Endothelial cell of umbilical vein (primary cell): ENCODE measurements at regions not wholly inside any gene's neighbourhood (a gene's known extent, or its start where the extent isn't known, plus 50 kb on each side); places are given as distances from the start of the nearest gene placed in this dataset.

Experiments used
- BruUV-seq: library from RNA; stranded (reverse); fragments of 400-500 nt; replicated peaks from 2 replicates; lab custom pipeline; 2021; lab: Mats Ljungman, UMichigan
- CTCF ChIA-PET: fragments of 300-600, 350-600 bp; sonication (Branson Sonifier 250); formaldehyde crosslinking; loops from one replicate; lab custom pipeline; 2021; ENCODE audit warnings: antibody characterized with exemption, inconsistent platforms; lab: Charles Lee
- POLR2A ChIA-PET: fragments of 300-600, 350-600 bp; sonication (Branson Sonifier 250); formaldehyde crosslinking; loops from one replicate; lab custom pipeline; 2021; ENCODE audit warnings: antibody characterized with exemption, inconsistent platforms; lab: Charles Lee
- DNase-seq: peaks from one replicate; pipeline ENCODE4 v3.0.0-alpha.2; 2011; ENCODE audit warnings: low read depth, low spot score
- FAIRE-seq: peaks from 2 replicates; lab custom pipeline; 2011; peaks lifted over from hg19 to GRCh38; lab: Jason Lieb, UNC
- H2AFZ ChIP-seq: 2 replicates; pipeline ENCODE4 v1.6.0; 2012; ENCODE audit warnings: low read depth, low read length, control low read depth, inconsistent platforms
- H3K27ac ChIP-seq: 2 replicates; pipeline ENCODE4 v1.5.1; 2011; ENCODE audit warnings: low read depth, mild to moderate bottlenecking, control low read depth, low read length, moderate library complexity; ENCODE audit not compliant: insufficient read depth
- H3K27me3 ChIP-seq, 2 experiments: 2 replicates each; pipeline versions ENCODE4 v1.6.0 to v1.6.1; 2011; ENCODE audit warnings: low read length in 2 of 2, mixed read lengths in 1 of 2; ENCODE audit not compliant: control insufficient read depth in 2 of 2, insufficient read depth in 2 of 2
- H3K36me3 ChIP-seq, 2 experiments: 2 replicates in 1 of 2; 3 replicates in 1 of 2; pipeline ENCODE4 v1.5.1; 2011; ENCODE audit warnings: low read length in 2 of 2, mild to moderate bottlenecking in 1 of 2, moderate library complexity in 1 of 2; ENCODE audit not compliant: control insufficient read depth in 2 of 2, insufficient read depth in 2 of 2; ENCODE audit errors: extremely low read depth in 1 of 2
- H3K4me1 ChIP-seq: 3 replicates; pipeline ENCODE4 v1.5.1; 2011; ENCODE audit warnings: mild to moderate bottlenecking, low read length; ENCODE audit not compliant: control insufficient read depth, insufficient read depth; ENCODE audit errors: extremely low read depth
- H3K4me2 ChIP-seq: 2 replicates; pipeline ENCODE4 v1.6.1; 2011; ENCODE audit warnings: low read length, control low read depth, mixed read lengths; ENCODE audit not compliant: insufficient read depth
- H3K4me3 ChIP-seq, 3 experiments: fragments of 200-600 bp in 1 of 3; sonication (generic), shearing (Covaris generic) in 1 of 3; replicated peaks in 1 of 3; 2 replicates each; pipeline ENCODE4 v1.5.1; 2011 to 2016; ENCODE audit warnings: control low read depth in 3 of 3, low read length in 3 of 3, mild to moderate bottlenecking in 2 of 3, inconsistent platforms in 1 of 3, low read depth in 1 of 3, moderate library complexity in 1 of 3; ENCODE audit not compliant: insufficient read depth in 1 of 3
- H3K79me2 ChIP-seq: 2 replicates; pipeline ENCODE4 v1.6.0; 2012; ENCODE audit warnings: low read length, inconsistent platforms; ENCODE audit not compliant: control insufficient read depth, insufficient read depth
- H3K9ac ChIP-seq: replicated peaks from 2 replicates; pipeline ENCODE3; 2011; ENCODE audit warnings: low read length, control low read depth; ENCODE audit not compliant: insufficient read depth; ENCODE audit errors: extremely low read depth
- H3K9me1 ChIP-seq: replicated peaks from 3 replicates; pipeline ENCODE4 v1.6.0; 2011; ENCODE audit warnings: mild to moderate bottlenecking, low read length; ENCODE audit not compliant: control insufficient read depth, insufficient read depth; ENCODE audit errors: extremely low read depth
- H3K9me3 ChIP-seq: replicated peaks from 2 replicates; pipeline ENCODE4 v1.5.1; 2012; ENCODE audit warnings: low read length, inconsistent platforms; ENCODE audit not compliant: control insufficient read depth, insufficient read depth
- H4K20me1 ChIP-seq: replicated peaks from 2 replicates; pipeline ENCODE3; 2011; ENCODE audit warnings: mild to moderate bottlenecking, low read length; ENCODE audit not compliant: control insufficient read depth, insufficient read depth; ENCODE audit errors: extremely low read depth
- EZH2 ChIP-seq: IDR thresholded peaks from 2 replicates; pipeline ENCODE4 v1.6.1; 2012; ENCODE audit warnings: borderline replicate concordance, low read depth, mild to moderate bottlenecking, moderate library complexity, low read length, inconsistent platforms; ENCODE audit not compliant: severe bottlenecking
- FOS ChIP-seq: IDR thresholded peaks from 2 replicates; pipeline ENCODE4 v1.6.1; 2011; ENCODE audit warnings: mild to moderate bottlenecking, low read length, moderate library complexity, borderline replicate concordance; ENCODE audit not compliant: insufficient read depth
- GATA2 ChIP-seq: IDR thresholded peaks from 2 replicates; pipeline ENCODE4 v1.7.0; 2011; ENCODE audit warnings: low read depth, mild to moderate bottlenecking, moderate library complexity, mixed read lengths, low read length; ENCODE audit not compliant: insufficient read length, insufficient read depth
- JUN ChIP-seq: IDR thresholded peaks from 2 replicates; pipeline ENCODE4 v1.6.1; 2011; ENCODE audit warnings: borderline replicate concordance, low read depth; ENCODE audit not compliant: insufficient read length, insufficient read depth
- MYC ChIP-seq: IDR thresholded peaks from one replicate; pipeline ENCODE4 v1.6.1; 2011; ENCODE audit warnings: mild to moderate bottlenecking, low read depth, low read length
- POLR2A ChIP-seq: IDR thresholded peaks from 2 replicates; pipeline ENCODE4 v1.6.1; 2012; ENCODE audit warnings: low read depth, mild to moderate bottlenecking, control low read depth, low read length
- POLR2AphosphoS5 ChIP-seq: IDR thresholded peaks from 2 replicates; pipeline ENCODE4 v1.6.1; 2012; ENCODE audit warnings: low read depth, mild to moderate bottlenecking, control low read depth, low read length, moderate library complexity; ENCODE audit not compliant: insufficient read depth
- dilution Hi-C: fragments of 300-500 bp; cut with MboI; formaldehyde crosslinking; loops from one replicate; pipeline ENCODE4 v1.15.0; 2019; ENCODE audit warnings: low sequenced_read_pairs; ENCODE audit not compliant: extremely low pct_ligation_motif_present
- intact Hi-C: fragments of 100-400 bp; cut with micrococcal nuclease; formaldehyde crosslinking; loops from one replicate; pipeline ENCODE4 v1.10.0; 2022
- TF ChIP-seq, protein P1 (sequence below), 2 donors: IDR thresholded peaks; 1 replicate in 1 of 2; 2 replicates in 1 of 2; pipeline ENCODE4 v1.5.1; 2011; ENCODE audit warnings: low read length in 2 of 2, mild to moderate bottlenecking in 2 of 2, moderate library complexity in 2 of 2, control low read depth in 1 of 2, inconsistent platforms in 1 of 2, low read depth in 1 of 2; ENCODE audit not compliant: insufficient read depth in 1 of 2; ENCODE audit errors: extremely low read depth in 1 of 2
- TF ChIP-seq, protein P2 (sequence below): IDR thresholded peaks from 2 replicates; pipeline ENCODE4 v1.6.1; 2011; ENCODE audit not compliant: insufficient read depth, insufficient read length

DNA sequence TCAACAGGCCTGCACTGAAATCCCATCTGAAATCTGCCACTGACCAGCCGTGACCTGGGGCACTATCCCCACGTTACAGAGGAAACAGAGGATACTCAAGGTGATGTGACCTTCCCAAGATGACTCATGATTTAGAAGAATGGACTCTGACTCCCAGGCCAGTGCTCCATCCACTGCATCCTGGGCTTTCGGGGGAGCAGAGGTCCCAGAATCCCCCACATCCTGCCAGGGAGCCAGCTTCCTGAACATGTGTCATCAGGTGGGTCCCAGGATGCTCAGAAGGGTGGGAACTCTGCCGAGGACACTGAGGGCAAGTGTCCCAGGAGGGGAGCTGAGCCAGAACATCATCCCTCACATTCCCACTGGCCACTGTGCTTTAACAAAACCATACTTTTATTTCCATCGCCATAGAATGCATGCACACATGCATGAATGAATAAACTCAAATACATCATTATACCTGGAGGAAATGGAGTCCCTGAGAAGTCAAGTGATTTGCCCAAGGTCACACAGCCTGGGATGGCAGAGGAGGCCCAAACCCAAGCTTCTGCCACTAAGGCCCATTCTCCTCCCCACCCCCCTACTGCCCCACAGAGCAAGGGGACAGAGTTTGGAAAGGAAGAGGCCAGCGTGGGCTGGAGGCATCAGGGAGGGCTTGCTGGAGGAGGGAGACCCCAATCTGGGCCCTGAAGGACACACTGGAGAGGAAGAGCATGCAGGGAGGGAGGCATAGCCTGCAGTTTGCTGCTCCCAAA lies 189.4 kb downstream of the MATN1 start:
- no TSS peak for BruUV-seq
- Histone ChIP-seq H4K20me1 (no peaks in the 10 kb centered on the region), H3K9me1 (no peaks in the 10 kb centered on the region), H2AFZ (no peak overlapping the region), H3K27ac (no peak overlapping the region), H3K27me3 (no peaks in the 10 kb centered on the region), H3K36me3 (no peaks in the 10 kb centered on the region), H3K4me1 (no peaks in the 10 kb centered on the region), H3K4me3 (no peak overlapping the region), H3K9ac (no peak overlapping the region), H3K9me3 (no peaks in the 10 kb centered on the region), H3K4me2 (no peak overlapping the region), H3K79me2 (no peaks in the 10 kb centered on the region)
- FAIRE-seq (no peak), DNase-seq (no peak)
- ChIA-PET POLR2A (no interaction called here), CTCF (interaction anchor here (0.6 kb wide), 1 partner anchor 116 kb away, joined by 3 read pairs; no protein-coding TSS in a partner anchor)
- dilution Hi-C loops, result no loop called here
- no peak for TF ChIP-seq FOS
- TF ChIP-seq POLR2AphosphoS5, result no peak
- TF ChIP-seq, protein P1, sequence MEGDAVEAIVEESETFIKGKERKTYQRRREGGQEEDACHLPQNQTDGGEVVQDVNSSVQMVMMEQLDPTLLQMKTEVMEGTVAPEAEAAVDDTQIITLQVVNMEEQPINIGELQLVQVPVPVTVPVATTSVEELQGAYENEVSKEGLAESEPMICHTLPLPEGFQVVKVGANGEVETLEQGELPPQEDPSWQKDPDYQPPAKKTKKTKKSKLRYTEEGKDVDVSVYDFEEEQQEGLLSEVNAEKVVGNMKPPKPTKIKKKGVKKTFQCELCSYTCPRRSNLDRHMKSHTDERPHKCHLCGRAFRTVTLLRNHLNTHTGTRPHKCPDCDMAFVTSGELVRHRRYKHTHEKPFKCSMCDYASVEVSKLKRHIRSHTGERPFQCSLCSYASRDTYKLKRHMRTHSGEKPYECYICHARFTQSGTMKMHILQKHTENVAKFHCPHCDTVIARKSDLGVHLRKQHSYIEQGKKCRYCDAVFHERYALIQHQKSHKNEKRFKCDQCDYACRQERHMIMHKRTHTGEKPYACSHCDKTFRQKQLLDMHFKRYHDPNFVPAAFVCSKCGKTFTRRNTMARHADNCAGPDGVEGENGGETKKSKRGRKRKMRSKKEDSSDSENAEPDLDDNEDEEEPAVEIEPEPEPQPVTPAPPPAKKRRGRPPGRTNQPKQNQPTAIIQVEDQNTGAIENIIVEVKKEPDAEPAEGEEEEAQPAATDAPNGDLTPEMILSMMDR (IDR thresholded peaks at IDR 0.05; ENCODE audit: extremely low read depth in 1 of 2, insufficient read depth in 1 of 2, low read depth in 1 of 2, low read length in 2 of 2), result no peak
- TF ChIP-seq, protein P2, sequence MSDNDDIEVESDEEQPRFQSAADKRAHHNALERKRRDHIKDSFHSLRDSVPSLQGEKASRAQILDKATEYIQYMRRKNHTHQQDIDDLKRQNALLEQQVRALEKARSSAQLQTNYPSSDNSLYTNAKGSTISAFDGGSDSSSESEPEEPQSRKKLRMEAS, result no peak
- no peak for TF ChIP-seq EZH2
- TF ChIP-seq GATA2, result no peak
- no peak for TF ChIP-seq JUN
- no peak for TF ChIP-seq POLR2A
- no peak for TF ChIP-seq MYC
- intact Hi-C loops, result no loop called here
